22Rv1 (cell line): ENCODE measurements at regions not wholly inside any gene's neighbourhood (a gene's known extent, or its start where the extent isn't known, plus 50 kb on each side); places are given as distances from the start of the nearest gene placed in this dataset.

Experiments
- ZFX ChIP-seq: fragments of 450-650 bp; IDR thresholded peaks from 2 replicates; pipeline ENCODE4 v1.6.1; 2017; ENCODE audit warnings: antibody characterized with exemption, borderline replicate concordance
- TF ChIP-seq, protein P1 (sequence below): fragments of 450-650 bp; IDR thresholded peaks from 2 replicates; pipeline ENCODE4 v1.5.1; 2017; ENCODE audit warnings: mild to moderate bottlenecking

DNA sequence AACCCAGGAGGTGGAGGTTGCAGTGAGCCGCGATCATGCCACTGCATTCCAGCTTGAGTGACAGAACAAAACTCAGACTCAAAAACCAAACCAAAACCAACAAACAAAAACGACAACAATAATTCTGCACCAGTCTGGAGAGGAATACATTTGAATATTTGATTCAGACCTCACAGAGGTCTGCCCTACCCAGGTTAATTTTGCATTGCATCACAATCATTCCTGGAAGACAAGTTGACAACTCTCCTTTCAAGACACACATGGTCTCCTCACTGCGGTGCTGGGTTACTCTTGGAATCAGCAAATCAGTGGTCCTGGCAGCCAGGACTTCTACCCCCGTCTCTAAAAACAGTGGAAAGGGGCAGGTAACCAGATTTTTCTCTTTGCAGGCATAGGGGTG lies 79.9 kb upstream of the TMTC4 start:
- TF ChIP-seq, protein P1, sequence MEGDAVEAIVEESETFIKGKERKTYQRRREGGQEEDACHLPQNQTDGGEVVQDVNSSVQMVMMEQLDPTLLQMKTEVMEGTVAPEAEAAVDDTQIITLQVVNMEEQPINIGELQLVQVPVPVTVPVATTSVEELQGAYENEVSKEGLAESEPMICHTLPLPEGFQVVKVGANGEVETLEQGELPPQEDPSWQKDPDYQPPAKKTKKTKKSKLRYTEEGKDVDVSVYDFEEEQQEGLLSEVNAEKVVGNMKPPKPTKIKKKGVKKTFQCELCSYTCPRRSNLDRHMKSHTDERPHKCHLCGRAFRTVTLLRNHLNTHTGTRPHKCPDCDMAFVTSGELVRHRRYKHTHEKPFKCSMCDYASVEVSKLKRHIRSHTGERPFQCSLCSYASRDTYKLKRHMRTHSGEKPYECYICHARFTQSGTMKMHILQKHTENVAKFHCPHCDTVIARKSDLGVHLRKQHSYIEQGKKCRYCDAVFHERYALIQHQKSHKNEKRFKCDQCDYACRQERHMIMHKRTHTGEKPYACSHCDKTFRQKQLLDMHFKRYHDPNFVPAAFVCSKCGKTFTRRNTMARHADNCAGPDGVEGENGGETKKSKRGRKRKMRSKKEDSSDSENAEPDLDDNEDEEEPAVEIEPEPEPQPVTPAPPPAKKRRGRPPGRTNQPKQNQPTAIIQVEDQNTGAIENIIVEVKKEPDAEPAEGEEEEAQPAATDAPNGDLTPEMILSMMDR, result no peak
- TF ChIP-seq ZFX, result no peak
